HG02884 (cell line): ENCODE measurements at regions not wholly inside any gene's neighbourhood (a gene's known extent, or its start where the extent isn't known, plus 50 kb on each side); places are given as distances from the start of the nearest gene placed in this dataset.

Source experiments
- ATAC-seq: cut with Tn5 transposase; IDR thresholded peaks from one replicate; pipeline ENCODE4 v1.9.1; 2021; ENCODE audit warnings: mild to moderate bottlenecking, moderate library complexity; ENCODE audit not compliant: unreplicated experiment

- ATAC-seq = no peak
These were observed 80.1 kb downstream of the PJA1 start for GRCh38 chrX:69085151-69085550.

GRCh38 chrX:69083801-69084200, 81.5 kb downstream of the PJA1 start:
- no peak for ATAC-seq

GRCh38 chrX:69083361-69083760, 81.9 kb downstream of the PJA1 start:
- ATAC-seq = no peak

- ATAC-seq = no peak
These were observed 82.5 kb downstream of the PJA1 start for GRCh38 chrX:69082753-69083150.

- ATAC-seq = no peak
These were observed 83.0 kb downstream of the PJA1 start for GRCh38 chrX:69082055-69082752.

- ATAC-seq = no peak
These were observed 84.3 kb downstream of the PJA1 start for GRCh38 chrX:69080855-69081465.

- no peak for ATAC-seq
These were observed 86.0 kb downstream of the PJA1 start for GRCh38 chrX:69079268-69079667.

GRCh38 chrX:69077895-69078455, 87.3 kb downstream of the PJA1 start:
- no peak for ATAC-seq

- ATAC-seq = no peak
These were observed 89.2 kb downstream of the PJA1 start for GRCh38 chrX:69076088-69076487.

GRCh38 chrX:69074726-69075125, 90.5 kb downstream of the PJA1 start:
- ATAC-seq = no peak

- no peak for ATAC-seq
These were observed 91.5 kb downstream of the PJA1 start for GRCh38 chrX:69073721-69074120.

GRCh38 chrX:69073241-69073640, 92.0 kb downstream of the PJA1 start:
- ATAC-seq = no peak

GRCh38 chrX:69072486-69073006, 92.7 kb downstream of the PJA1 start:
- ATAC-seq = no peak

- ATAC-seq = no peak
These were observed 94.2 kb downstream of the PJA1 start for GRCh38 chrX:69070949-69071650.

- ATAC-seq = no peak
These were observed 95.4 kb downstream of the PJA1 start for GRCh38 chrX:69069876-69070275.

- no peak for ATAC-seq
These were observed 96.2 kb downstream of the PJA1 start for GRCh38 chrX:69069086-69069445.

GRCh38 chrX:69068301-69069085, 96.8 kb downstream of the PJA1 start:
- no peak for ATAC-seq

- ATAC-seq = no peak
These were observed 97.4 kb downstream of the PJA1 start for GRCh38 chrX:69067841-69068240.

GRCh38 chrX:69066966-69067525, 98.2 kb downstream of the PJA1 start:
- no peak for ATAC-seq

GRCh38 chrX:69066021-69066757, 99.1 kb downstream of the PJA1 start:
- ATAC-seq = no peak
